Pancreas (tissue), 10 donors: ENCODE measurements at regions not wholly inside any gene's neighbourhood (a gene's known extent, or its start where the extent isn't known, plus 50 kb on each side); places are given as distances from the start of the nearest gene placed in this dataset.

ENCODE experiments used
- ATAC-seq, 4 donors: fragments of 200-7000 bp; cut with Tn5 transposase; one replicate each; pipeline versions ENCODE4 v1.8.0 to v1.9.1; 2020; ENCODE audit warnings: mild to moderate bottlenecking in 4 of 4, moderate library complexity in 4 of 4
- DNase-seq, 6 donors: peaks; one replicate each; pipeline ENCODE4 v3.0.0-alpha.2; 2020
- FAIRE-seq: peaks from 2 replicates; lab custom pipeline; 2012; peaks lifted over from hg19 to GRCh38; lab: Jason Lieb, UNC
- H3K27ac ChIP-seq, 4 donors: fragments of 200-600 bp; sonication (generic); 1 replicate in 3 of 4; 2 replicates in 1 of 4; pipeline versions ENCODE4 v1.5.0 to v1.8.0; 2020
- H3K27me3 ChIP-seq, 4 donors: fragments of 200-600 bp; one replicate each; pipeline ENCODE4 v1.8.0; 2021
- H3K36me3 ChIP-seq, 3 donors: fragments of 200-600 bp; sonication (generic) in 1 of 3; one replicate each; pipeline versions ENCODE4 v1.5.0 to v1.8.0; 2020 to 2021
- H3K4me1 ChIP-seq, 3 donors: fragments of 200-600 bp; one replicate each; pipeline ENCODE4 v1.8.0; 2021
- H3K4me3 ChIP-seq, 4 donors: fragments of 200-600 bp; sonication (generic) in 2 of 4; one replicate each; pipeline versions ENCODE4 v1.5.0 to v1.8.0; 2020 to 2021
- H3K9me3 ChIP-seq, 4 donors: fragments of 200-600 bp; one replicate each; pipeline ENCODE4 v1.8.0; 2021
- CTCF ChIP-seq, 4 donors: fragments of 200-600 bp; sonication (generic) in 3 of 4; IDR thresholded peaks; one replicate each; pipeline versions ENCODE4 v1.5.0 to v1.8.0; 2021; ENCODE audit warnings: antibody characterized with exemption in 4 of 4
- WGBS, 2 donors: extraction: QIAGEN DNeasy Blood & Tissue Kit; methylation state at CpG; one replicate each; pipeline ENCODE4 v1.1.7; 2013; 5-methylcytosine and 5-hydroxymethylcytosine counted together
- intact Hi-C, 3 donors: fragments of 100-400 bp; cut with DNase I; formaldehyde crosslinking; loops; one replicate each; pipeline versions ENCODE4 v1.11.1 to v1.14.2; 2022
- donor health status: healthy with polysubstance abuse.
- donor health status: DM: no; HTN: no; CAD: no; lungs with moderate emphysema.
- donor health status: DM: no; HTN: no; CAD: no.
- donor health status: control.
- donor health status: control.
- donor health status: Bipolar disorder and iron deficiency.
- donor health status: DM: yes; HTN: yes; CAD: no.
- donor health status: DM: no; HTN: no; CAD: no.
- donor health status: DM: no; HTN: no; CAD: no.
- donor health status: DM: yes; HTN: yes; CAD: no.

GRCh38 chr7:33711231-33712019 lies 193.9 kb upstream of the BMPER start:
- FAIRE-seq = no peak
- TF ChIP-seq CTCF (IDR thresholded peaks at IDR 0.05) = no peak
- WGBS, 2 donors = 64% methylated on average over 6 of the region's 6 CpGs
- no peak for ATAC-seq
- H3K4me3 ChIP-seq = no peak overlapping the region
- H3K27ac ChIP-seq = no peak overlapping the region
- no peak for DNase-seq
- H3K4me1 ChIP-seq = no peaks in the 10 kb centered on the region
- intact Hi-C loops = no loop called here
- H3K27me3 ChIP-seq = no peaks in the 10 kb centered on the region
- H3K36me3 ChIP-seq = no peaks in the 10 kb centered on the region
- no peaks in the 10 kb centered on the region for H3K9me3 ChIP-seq

GRCh38 chr7:33712020-33712414 lies 193.3 kb upstream of the BMPER start:
- intact Hi-C loops = no loop called here
- no peaks in the 10 kb centered on the region for H3K4me1 ChIP-seq
- H3K4me3 ChIP-seq = no peak overlapping the region
- FAIRE-seq (no peak), ATAC-seq (no peak), DNase-seq (no peak)
- H3K9me3 ChIP-seq = no peaks in the 10 kb centered on the region
- no peak for TF ChIP-seq CTCF (IDR thresholded peaks at IDR 0.05)
- WGBS, 2 donors = 73 to 80% methylated on average over 4 of the region's 4 CpGs
- H3K27ac ChIP-seq = no peak overlapping the region
- no peaks in the 10 kb centered on the region for H3K27me3 ChIP-seq
- no peaks in the 10 kb centered on the region for H3K36me3 ChIP-seq

GRCh38 chr7:33714208-33714607 lies 191.1 kb upstream of the BMPER start:
- FAIRE-seq (no peak), DNase-seq (no peak), ATAC-seq (no peak)
- Histone ChIP-seq H3K4me1 (no peaks in the 10 kb centered on the region), H3K27ac (no peak overlapping the region), H3K27me3 (no peaks in the 10 kb centered on the region), H3K9me3 (no peaks in the 10 kb centered on the region), H3K4me3 (no peak overlapping the region), H3K36me3 (no peaks in the 10 kb centered on the region)
- TF ChIP-seq CTCF (IDR thresholded peaks at IDR 0.05) = no peak
- intact Hi-C loops = no loop called here
- 77 to 92% methylated on average over 5 of the region's 5 CpGs for WGBS, 2 donors

GRCh38 chr7:33716581-33717477 lies 188.5 kb upstream of the BMPER start:
- H3K36me3 ChIP-seq = no peaks in the 10 kb centered on the region
- 45 to 53% methylated on average over 2 of the region's 2 CpGs for WGBS, 2 donors
- H3K27ac ChIP-seq = no peak overlapping the region
- peak; percentile 19 to 48 (median 40) for TF ChIP-seq CTCF (IDR thresholded peaks at IDR 0.05)
- intact Hi-C loops = no loop called here
- no peak overlapping the region for H3K4me3 ChIP-seq
- no peak for FAIRE-seq
- DNase-seq = no peak
- H3K27me3 ChIP-seq = no peaks in the 10 kb centered on the region
- peak in 2 of 4 donors; percentile 52 to 62 for ATAC-seq
- H3K4me1 ChIP-seq = no peaks in the 10 kb centered on the region
- H3K9me3 ChIP-seq = no peaks in the 10 kb centered on the region
